H1 (cell line): ENCODE measurements at regions not wholly inside any gene's neighbourhood (a gene's known extent, or its start where the extent isn't known, plus 50 kb on each side); places are given as distances from the start of the nearest gene placed in this dataset.

Experiments used
- ATF2 ChIP-seq: IDR thresholded peaks from 2 replicates; pipeline ENCODE4 v1.6.1; 2012; ENCODE audit warnings: low read length, inconsistent platforms
- CBX5 ChIP-seq: fragments of 300-800, 300-1000 bp; sonication (generic); IDR thresholded peaks from 2 replicates; pipeline ENCODE4 v1.7.1; 2016; ENCODE audit warnings: antibody characterized with exemption, low read length, low read depth
- CHD7 ChIP-seq: fragments of 300-600 bp; sonication (generic); IDR thresholded peaks from 2 replicates; pipeline ENCODE4 v1.7.1; 2012; ENCODE audit warnings: low read length, moderate library complexity, mild to moderate bottlenecking, inconsistent platforms; ENCODE audit not compliant: insufficient replicate concordance
- CTCF ChIP-seq, 3 experiments: IDR thresholded peaks; 1 replicate in 2 of 3; 2 replicates in 1 of 3; pipeline versions ENCODE4 v1.5.1 to v1.6.1; 2011; ENCODE audit warnings: low read length in 3 of 3, mild to moderate bottlenecking in 3 of 3, inconsistent platforms in 2 of 3, low read depth in 1 of 3, moderate library complexity in 1 of 3; ENCODE audit not compliant: insufficient read depth in 1 of 3; ENCODE audit errors: control extremely low read depth in 1 of 3
- FOSL1 ChIP-seq: IDR thresholded peaks from 2 replicates; pipeline ENCODE4 v1.6.1; 2011; ENCODE audit warnings: mild to moderate bottlenecking, low read depth, low read length, moderate library complexity; ENCODE audit not compliant: insufficient read depth
- RAD21 ChIP-seq, 2 experiments: IDR thresholded peaks in 1 of 2; conservative IDR thresholded peaks in 1 of 2; 2 replicates each; pipeline ENCODE4 v1.6.1; 2011; ENCODE audit warnings: low read depth in 2 of 2, low read length in 2 of 2, improper control_type of control experiment in 1 of 2, inconsistent platforms in 1 of 2, mild to moderate bottlenecking in 1 of 2, moderate library complexity in 1 of 2
- SRF ChIP-seq: IDR thresholded peaks from 2 replicates; pipeline ENCODE4 v1.6.1; 2011; ENCODE audit warnings: mild to moderate bottlenecking, low read depth, low read length, moderate library complexity

GRCh38 chr5:116847960-116848359, 273.3 kb upstream of the SEMA6A start (continued):
- no peak for TF ChIP-seq CHD7
- no peak for TF ChIP-seq CBX5
- no peak for TF ChIP-seq CTCF (IDR thresholded peaks at IDR 0.05; ENCODE audit: control extremely low read depth in 1 of 3, insufficient read depth in 1 of 3, low read depth in 1 of 3, low read length in 3 of 3)
- TF ChIP-seq ATF2, result no peak
- no peak for TF ChIP-seq RAD21 (IDR thresholded peaks at IDR 0.05 in 1 of 2, conservative IDR thresholded peaks at IDR 0.05 in 1 of 2; ENCODE audit: low read depth in 2 of 2, low read length in 2 of 2)
- TF ChIP-seq FOSL1, result no peak
- TF ChIP-seq SRF, result no peak
